IMR-90 (cell line): ENCODE measurements at regions not wholly inside any gene's neighbourhood (a gene's known extent, or its start where the extent isn't known, plus 50 kb on each side); places are given as distances from the start of the nearest gene placed in this dataset.

Experiments used
- ATAC-seq: fragments of 200-7000 bp; cut with Tn5 transposase; 2 replicates; pipeline ENCODE4 v1.9.1; 2020; ENCODE audit warnings: low read depth, mild to moderate bottlenecking, moderate library complexity
- BruUV-seq: library from RNA; stranded (reverse); fragments of 400-500 nt; replicated peaks from 2 replicates; lab custom pipeline; 2021; lab: Mats Ljungman, UMichigan
- CTCF ChIA-PET: fragments of 300-600 bp; formaldehyde crosslinking; extraction: SDS; loops from one replicate; lab custom pipeline; 2021; ENCODE audit warnings: antibody characterized with exemption; lab: Yijun Ruan, JAX
- POLR2A ChIA-PET: fragments of 300-600 bp; sonication (Branson Sonifier 250); formaldehyde crosslinking; loops from one replicate; lab custom pipeline; 2022; ENCODE audit warnings: antibody characterized with exemption; ENCODE audit not compliant: unreplicated experiment; lab: Charles Lee
- DNase-seq: peaks from one replicate; pipeline ENCODE4 v3.0.0; 2013
- H2AFZ ChIP-seq: replicated peaks from 2 replicates; pipeline ENCODE3; 2013; ENCODE audit warnings: low read length, mild to moderate bottlenecking; ENCODE audit not compliant: poor library complexity
- H2AK5ac ChIP-seq: 2 replicates; pipeline ENCODE4 v1.6.1; 2013; ENCODE audit warnings: low read depth, low read length, inconsistent platforms
- H2AK9ac ChIP-seq: replicated peaks from 2 replicates; pipeline ENCODE3; 2013; ENCODE audit warnings: mild to moderate bottlenecking, low read depth, low read length, moderate library complexity; ENCODE audit not compliant: poor library complexity
- H2BK120ac ChIP-seq: 2 replicates; pipeline ENCODE4 v1.6.1; 2013; ENCODE audit warnings: low read depth, low read length, inconsistent platforms
- H2BK15ac ChIP-seq: 3 replicates; pipeline ENCODE4 v1.6.1; 2013; ENCODE audit warnings: low read depth, low read length, inconsistent platforms
- H2BK20ac ChIP-seq: 2 replicates; pipeline ENCODE4 v1.6.1; 2013; ENCODE audit warnings: low read depth, mild to moderate bottlenecking, inconsistent platforms, low read length, moderate library complexity
- H2BK5ac ChIP-seq: 2 replicates; pipeline ENCODE4 v1.6.1; 2013; ENCODE audit warnings: mild to moderate bottlenecking, low read depth, low read length, inconsistent platforms; ENCODE audit not compliant: poor library complexity, severe bottlenecking
- H3K14ac ChIP-seq: replicated peaks from 2 replicates; pipeline ENCODE4 v1.6.1; 2013; ENCODE audit warnings: low read depth, low read length, inconsistent platforms
- H3K18ac ChIP-seq: 2 replicates; pipeline ENCODE4 v1.6.1; 2013; ENCODE audit warnings: low read depth, low read length, control low read depth
- H3K23ac ChIP-seq: 2 replicates; pipeline ENCODE4 v1.6.1; 2013; ENCODE audit warnings: low read depth, low read length, inconsistent platforms
- H3K27ac ChIP-seq: 2 replicates; pipeline ENCODE4 v1.5.1; 2013; ENCODE audit warnings: mild to moderate bottlenecking, control low read depth, low read length; ENCODE audit not compliant: insufficient read depth
- H3K27me3 ChIP-seq: 2 replicates; pipeline ENCODE4 v1.6.1; 2013; ENCODE audit warnings: low read length; ENCODE audit not compliant: control insufficient read depth, insufficient read depth
- H3K36me3 ChIP-seq: 2 replicates; pipeline ENCODE4 v1.6.1; 2013; ENCODE audit warnings: low read length, mixed read lengths; ENCODE audit not compliant: control insufficient read depth, insufficient read depth
- H3K4ac ChIP-seq: 2 replicates; pipeline ENCODE4 v1.6.1; 2013; ENCODE audit warnings: low read depth, low read length, inconsistent platforms
- H3K4me1 ChIP-seq: 2 replicates; pipeline ENCODE4 v1.6.1; 2013; ENCODE audit warnings: low read length, mixed read lengths; ENCODE audit not compliant: control insufficient read depth, insufficient read depth
- H3K4me2 ChIP-seq: 2 replicates; pipeline ENCODE4 v1.6.1; 2013; ENCODE audit warnings: low read depth, mild to moderate bottlenecking, control low read depth, low read length, moderate library complexity
- H3K4me3 ChIP-seq: 2 replicates; pipeline ENCODE4 v1.5.1; 2013; ENCODE audit warnings: low read depth, mild to moderate bottlenecking, control low read depth, low read length, moderate library complexity; ENCODE audit not compliant: insufficient read depth
- H3K56ac ChIP-seq: 2 replicates; pipeline ENCODE4 v1.6.1; 2013; ENCODE audit warnings: low read length, inconsistent platforms; ENCODE audit not compliant: insufficient read depth; ENCODE audit errors: extremely low read depth
- H3K79me1 ChIP-seq, 2 experiments: 2 replicates each; pipeline ENCODE4 v1.6.1; 2013; ENCODE audit warnings: low read length in 2 of 2, inconsistent platforms in 1 of 2, low read depth in 1 of 2
- H3K9ac ChIP-seq: 2 replicates; pipeline ENCODE4 v1.6.1; 2013; ENCODE audit warnings: low read depth, low read length, control low read depth
- H3K9me1 ChIP-seq: 2 replicates; pipeline ENCODE4 v1.6.1; 2013; ENCODE audit warnings: low read length, inconsistent platforms; ENCODE audit not compliant: insufficient read depth
- H3K9me3 ChIP-seq: 2 replicates; pipeline ENCODE4 v1.6.1; 2013; ENCODE audit warnings: low read length; ENCODE audit not compliant: control insufficient read depth, insufficient read depth
- H4K20me1 ChIP-seq: 2 replicates; pipeline ENCODE4 v1.6.1; 2013; ENCODE audit warnings: low read length, inconsistent platforms; ENCODE audit not compliant: insufficient read depth
- H4K5ac ChIP-seq: 2 replicates; pipeline ENCODE4 v1.6.1; 2013; ENCODE audit warnings: mild to moderate bottlenecking, low read depth, low read length, control low read depth
- H4K8ac ChIP-seq, 2 experiments: 2 replicates each; pipeline ENCODE4 v1.6.1; 2013; ENCODE audit warnings: low read depth in 2 of 2, low read length in 2 of 2, control low read depth in 1 of 2, inconsistent platforms in 1 of 2
- H4K91ac ChIP-seq: 2 replicates; pipeline ENCODE4 v1.6.1; 2013; ENCODE audit warnings: low read depth, low read length, inconsistent platforms; ENCODE audit not compliant: insufficient read depth
- MAFK ChIP-seq: IDR thresholded peaks from 2 replicates; pipeline ENCODE4 v1.6.1; 2012; ENCODE audit warnings: low read depth, low read length, improper control_type of control experiment
- NFE2L2 ChIP-seq: fragments of 150-350 bp; IDR thresholded peaks from 2 replicates; pipeline ENCODE4 v1.6.1; 2016; ENCODE audit warnings: low read depth, mild to moderate bottlenecking, low read length
- RCOR1 ChIP-seq: IDR thresholded peaks from 2 replicates; pipeline ENCODE4 v1.6.1; 2012; ENCODE audit warnings: mild to moderate bottlenecking, low read length, improper control_type of control experiment; ENCODE audit not compliant: insufficient replicate concordance
- RFX5 ChIP-seq: IDR thresholded peaks from 2 replicates; pipeline ENCODE4 v1.8.0; 2012; ENCODE audit warnings: low read depth, mild to moderate bottlenecking, low read length, moderate library complexity
- WGBS, 2 experiments: methylation state at CpG; one replicate each; pipeline versions ENCODE4 v1.1.5 to v1.1.7; 2013; ENCODE audit warnings: missing lambda C conversion rate in 2 of 2; ENCODE audit not compliant: insufficient read length in 1 of 2; ENCODE audit errors: extremely low coverage in 2 of 2; 5-methylcytosine and 5-hydroxymethylcytosine counted together
- dilution Hi-C: fragments of 300-500 bp; cut with HindIII; formaldehyde crosslinking; loops from one replicate; pipeline ENCODE4 v1.14.3; 2018; ENCODE audit warnings: low sequenced_read_pairs; ENCODE audit not compliant: unreplicated experiment
- in situ Hi-C: fragments of 300-500 bp; cut with MboI; formaldehyde crosslinking; loops from 3 replicates; pipeline ENCODE4 v1.14.3; 2019; ENCODE audit warnings: low sequenced_read_pairs, inconsistent platforms, mixed read lengths
- intact Hi-C: fragments of 100-400 bp; cut with micrococcal nuclease; formaldehyde crosslinking; loops from 2 replicates; pipeline ENCODE4 v1.10.0; 2022

- Histone ChIP-seq H2BK120ac (peak overlapping the region; percentile 54; the same call in 1 of the 2 replicates), H3K36me3 (0 out of 2 replicates have a peak, but pooled peaks cover 2% of the 10 kb centered on the region), H3K4me2 (no peak overlapping the region), H3K9me1 (no peaks in the 10 kb centered on the region), H2AK9ac (no peak overlapping the region), H4K91ac (peak overlapping the region; percentile 71), H2AK5ac (peak overlapping the region; percentile 70; the same call in 1 of the 2 replicates), H2BK15ac (peak overlapping the region; percentile 85), H3K18ac (peak overlapping the region; percentile 76; the same call in 1 of the 2 replicates), H3K4ac (0 out of 2 replicates have a peak overlapping the region, but pooled peaks have one; percentile 18), H4K5ac (peak overlapping the region; percentile 64; the same call in 1 of the 2 replicates), H3K27ac (no peak overlapping the region), H3K27me3 (no peaks in the 10 kb centered on the region), H3K23ac (no peak overlapping the region), H3K79me1 (no peaks in the 10 kb centered on the region), H2BK20ac (peak overlapping the region; percentile 36; the same call in 1 of the 2 replicates), H3K9ac (no peak overlapping the region), H3K56ac (no peak overlapping the region), H3K4me1 (peaks cover 10% of the 10 kb centered on the region), H3K4me3 (no peak overlapping the region), H4K8ac (peak overlapping the region; percentile 28 to 81; a peak in 1 of 4 replicates), H2AFZ (no peak overlapping the region), H2BK5ac (peak overlapping the region; percentile 26), H3K14ac (no peak overlapping the region), H3K9me3 (no peaks in the 10 kb centered on the region), H4K20me1 (no peaks in the 10 kb centered on the region)
- ChIA-PET POLR2A (no interaction called here), CTCF (no interaction called here)
- intact Hi-C loops: no loop called here
- no TSS peak for BruUV-seq
- dilution Hi-C loops: no loop called here
- ATAC-seq (no peak), DNase-seq (no peak)
- WGBS, 2 experiments: no CpG with 5 or more reads among the region's 2 CpGs
- in situ Hi-C loops: no loop called here
- TF ChIP-seq MAFK (peak; percentile 74), RCOR1 (no peak), RFX5 (no peak), NFE2L2 (no peak)
Observed at GRCh38 chr2:217325251-217325650, 465.4 kb upstream of the TNP1 start.
